RWPE1 (cell line): ENCODE measurements at regions not wholly inside any gene's neighbourhood (a gene's known extent, or its start where the extent isn't known, plus 50 kb on each side); places are given as distances from the start of the nearest gene placed in this dataset.

ENCODE experiments used
- CTCF ChIA-PET: fragments of 350-600 bp; sonication (Branson Sonifier 250); formaldehyde crosslinking; extraction: SDS; loops from one replicate; lab custom pipeline; 2021; lab: Yijun Ruan, JAX
- POLR2A ChIA-PET: fragments of 400-600 bp; formaldehyde crosslinking; extraction: SDS; loops from one replicate; lab custom pipeline; 2020; ENCODE audit warnings: antibody characterized with exemption; ENCODE audit not compliant: low non-redundant PET; lab: Yijun Ruan, JAX
- DNase-seq: peaks from one replicate; pipeline ENCODE4 v3.0.0; 2012; ENCODE audit warnings: low spot score
- H3K27ac ChIP-seq: fragments of 450-650 bp; 2 replicates; pipeline ENCODE4 v1.5.1; 2017
- TF ChIP-seq, protein P1 (sequence below): fragments of 450-650 bp; conservative IDR thresholded peaks from 2 replicates; pipeline ENCODE4 v1.5.1; 2017; ENCODE audit warnings: low read depth, mild to moderate bottlenecking

DNA sequence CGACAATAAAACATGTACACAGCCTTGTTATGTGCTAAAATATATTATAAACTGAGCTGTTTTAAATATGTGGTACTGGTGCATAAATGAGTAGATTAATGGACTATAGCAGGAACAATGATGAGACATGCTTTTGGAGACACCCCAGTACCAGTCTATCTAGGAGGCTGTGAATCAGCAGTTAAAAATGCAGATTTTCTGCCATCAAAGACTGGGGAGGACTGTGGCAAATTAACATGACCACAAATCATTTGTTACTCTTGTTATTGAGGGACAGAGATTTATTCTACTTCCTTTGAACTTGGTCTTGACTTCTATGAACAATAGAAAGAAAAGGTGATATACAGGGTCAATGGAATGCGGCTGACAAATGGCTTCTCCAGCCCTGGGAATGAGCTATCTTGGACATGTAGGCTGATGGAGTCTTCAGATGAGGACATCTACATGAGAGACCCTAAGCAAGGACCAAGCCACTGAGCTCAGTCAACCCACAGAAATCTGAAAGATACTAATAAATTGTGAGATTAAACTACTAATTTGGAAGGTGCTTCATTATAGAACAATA lies 551.7 kb upstream of the GJE1 start:
- H3K27ac ChIP-seq, result no peak overlapping the region
- TF ChIP-seq, protein P1, sequence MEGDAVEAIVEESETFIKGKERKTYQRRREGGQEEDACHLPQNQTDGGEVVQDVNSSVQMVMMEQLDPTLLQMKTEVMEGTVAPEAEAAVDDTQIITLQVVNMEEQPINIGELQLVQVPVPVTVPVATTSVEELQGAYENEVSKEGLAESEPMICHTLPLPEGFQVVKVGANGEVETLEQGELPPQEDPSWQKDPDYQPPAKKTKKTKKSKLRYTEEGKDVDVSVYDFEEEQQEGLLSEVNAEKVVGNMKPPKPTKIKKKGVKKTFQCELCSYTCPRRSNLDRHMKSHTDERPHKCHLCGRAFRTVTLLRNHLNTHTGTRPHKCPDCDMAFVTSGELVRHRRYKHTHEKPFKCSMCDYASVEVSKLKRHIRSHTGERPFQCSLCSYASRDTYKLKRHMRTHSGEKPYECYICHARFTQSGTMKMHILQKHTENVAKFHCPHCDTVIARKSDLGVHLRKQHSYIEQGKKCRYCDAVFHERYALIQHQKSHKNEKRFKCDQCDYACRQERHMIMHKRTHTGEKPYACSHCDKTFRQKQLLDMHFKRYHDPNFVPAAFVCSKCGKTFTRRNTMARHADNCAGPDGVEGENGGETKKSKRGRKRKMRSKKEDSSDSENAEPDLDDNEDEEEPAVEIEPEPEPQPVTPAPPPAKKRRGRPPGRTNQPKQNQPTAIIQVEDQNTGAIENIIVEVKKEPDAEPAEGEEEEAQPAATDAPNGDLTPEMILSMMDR, result no peak
- CTCF ChIA-PET, result interaction anchor here (0.6 to 1.3 kb wide), 2 partner anchors 14 to 701 kb away, joined by 4 to 5 read pairs; no protein-coding TSS in a partner anchor
- peak; percentile 17 for DNase-seq
- POLR2A ChIA-PET, result no interaction called here

DNA sequence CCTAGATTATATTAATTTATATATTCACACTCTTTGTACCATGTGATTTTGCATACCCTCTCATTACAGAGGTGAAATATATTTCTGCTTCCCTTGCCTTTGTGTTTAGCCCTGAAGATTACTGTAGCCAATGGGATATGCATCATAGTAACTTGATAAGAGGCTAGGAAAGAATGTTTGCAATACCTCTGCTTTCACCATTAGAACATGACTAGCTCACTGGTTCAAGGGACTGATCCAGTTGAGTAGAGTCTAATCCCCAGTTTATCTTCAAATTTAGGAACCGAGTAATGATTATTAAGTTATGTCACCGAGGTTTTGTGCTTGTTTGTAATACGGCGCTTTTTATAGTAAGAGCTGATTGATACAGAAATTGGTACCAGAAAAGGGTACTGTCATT lies 552.6 kb upstream of the GJE1 start:
- H3K27ac ChIP-seq, result no peak overlapping the region
- ChIA-PET POLR2A (no interaction called here), CTCF (no interaction called here)
- TF ChIP-seq, protein P1, result no peak
- DNase-seq, result no peak

DNA sequence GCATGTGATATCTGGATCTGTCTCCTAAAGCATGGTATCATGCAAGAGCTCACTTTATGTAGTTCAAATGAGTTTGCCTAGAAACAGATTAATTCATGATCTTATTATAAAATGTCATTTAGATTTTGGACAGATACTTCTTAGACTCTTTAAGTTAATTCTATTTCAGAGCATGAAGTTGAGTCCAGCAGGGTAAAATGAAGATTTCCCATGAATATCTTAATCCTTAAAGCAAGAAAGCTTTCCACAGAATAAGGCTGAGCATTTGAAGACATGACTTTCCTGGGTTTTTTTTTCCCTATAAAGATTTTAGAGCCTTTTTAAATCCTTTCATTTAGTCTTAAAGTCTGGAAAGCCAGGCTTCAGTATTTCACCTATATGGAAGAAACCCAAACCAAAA lies 556.0 kb upstream of the GJE1 start:
- ChIA-PET POLR2A (no interaction called here), CTCF (no interaction called here)
- no peak overlapping the region for H3K27ac ChIP-seq
- DNase-seq, result no peak
- TF ChIP-seq, protein P1, result no peak

DNA sequence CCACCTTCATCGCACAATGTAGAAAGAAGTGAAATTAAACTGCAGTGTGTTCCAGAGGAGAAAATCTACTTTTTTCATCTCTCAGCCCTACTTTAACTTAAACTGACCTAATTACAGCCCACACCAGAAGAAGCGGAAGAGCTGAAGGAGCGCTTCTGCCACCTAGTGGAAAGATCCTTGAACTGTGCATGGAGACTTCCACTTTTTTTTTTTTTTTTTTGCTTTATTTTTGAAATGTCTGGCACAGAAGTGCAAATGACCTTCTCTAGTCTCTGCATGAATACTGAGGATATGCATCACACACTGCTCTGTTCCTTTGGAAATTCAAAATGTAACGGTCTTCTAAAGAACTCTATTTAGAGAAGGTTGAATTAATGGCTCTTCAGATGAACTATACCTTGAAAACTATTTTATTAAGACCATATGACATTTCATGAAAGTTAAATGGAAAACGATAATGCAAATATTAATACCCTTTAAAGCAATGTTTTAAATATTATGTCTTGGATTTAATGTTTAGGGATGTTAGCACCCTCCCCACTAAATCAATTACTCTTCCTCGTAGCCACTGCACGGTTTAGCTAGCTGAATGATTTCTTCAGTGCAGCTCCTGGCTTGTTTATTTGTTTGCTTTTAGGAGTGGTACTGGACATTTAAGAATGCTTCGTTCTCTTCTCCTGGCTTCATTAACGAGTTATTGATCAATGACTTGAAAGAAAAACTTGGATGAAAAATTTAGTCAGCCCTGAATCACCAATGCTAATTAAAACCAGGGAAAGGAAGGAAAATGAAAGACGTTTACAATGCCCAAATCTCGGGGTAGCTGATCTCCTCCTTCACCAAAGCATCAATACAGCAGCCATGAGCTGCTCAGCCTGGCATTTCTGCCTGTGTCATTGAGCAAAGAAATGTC lies 569.6 kb upstream of the GJE1 start:
- DNase-seq, result peak; percentile 36

DNA sequence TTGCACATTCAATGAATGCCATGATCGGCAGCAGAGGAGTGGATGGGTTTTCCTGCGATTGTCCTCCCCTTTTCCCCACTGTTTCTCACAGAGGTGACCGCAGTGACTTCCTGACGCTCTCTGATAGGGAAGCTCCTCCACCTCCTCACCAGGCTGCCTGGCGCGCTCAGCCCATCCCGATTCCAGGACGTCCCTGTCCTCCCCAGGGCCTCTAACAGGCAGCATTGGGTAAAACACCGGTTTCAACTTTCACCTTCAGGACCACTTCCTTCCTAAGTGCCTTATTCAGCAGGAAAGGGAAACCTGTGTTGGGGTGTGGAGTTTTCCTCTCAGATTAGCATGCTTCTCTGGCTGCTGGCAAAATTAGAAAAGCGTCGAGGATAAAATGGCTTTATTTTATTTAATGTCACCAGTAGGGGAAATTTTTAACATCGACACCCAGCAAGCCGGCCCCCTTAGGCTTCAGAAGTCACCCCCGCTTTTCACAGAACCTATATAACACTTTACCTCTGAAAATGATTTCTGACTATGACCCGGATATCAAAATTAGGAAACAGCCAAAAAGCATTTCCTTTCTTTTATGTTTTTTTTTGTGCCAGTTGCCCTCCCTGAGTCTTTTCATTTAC lies 570.4 kb upstream of the GJE1 start:
- POLR2A ChIA-PET, result no interaction called here
- DNase-seq, result no peak
- TF ChIP-seq, protein P1, result no peak
- CTCF ChIA-PET, result interaction anchor here (0.5 to 0.7 kb wide), 6 partner anchors 10 to 1354 kb away, joined by 3 to 7 read pairs (median 4); no protein-coding TSS in a partner anchor
- no peak overlapping the region for H3K27ac ChIP-seq

More for the DNA sequence above, 569.6 kb upstream of the GJE1 start:
- POLR2A ChIA-PET, result no interaction called here
- TF ChIP-seq, protein P1, result peak; percentile 94
- H3K27ac ChIP-seq, result no peak overlapping the region
- CTCF ChIA-PET, result interaction anchor here (0.5 to 1.6 kb wide), 7 partner anchors 10 to 1354 kb away, joined by 3 to 7 read pairs (median 5); no protein-coding TSS in a partner anchor

DNA sequence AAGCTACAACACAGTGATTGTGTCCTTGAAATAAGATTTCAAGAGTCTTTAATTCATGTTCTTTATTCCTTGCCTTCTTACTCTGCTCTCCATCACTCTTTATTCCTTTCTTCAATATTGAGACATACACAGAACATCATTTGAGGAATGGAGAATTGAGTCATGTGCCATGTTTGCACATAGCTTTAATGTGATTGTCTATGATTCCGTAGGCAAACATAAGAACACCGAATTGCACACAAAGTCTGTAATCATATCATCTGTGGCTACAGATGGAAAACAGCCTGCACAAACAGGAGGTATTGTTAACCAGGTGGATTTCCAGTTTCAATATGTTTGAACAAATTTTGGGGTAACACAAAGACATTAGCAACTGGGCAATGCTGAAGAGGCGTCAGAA lies 571.6 kb upstream of the GJE1 start:
- no peak overlapping the region for H3K27ac ChIP-seq
- CTCF ChIA-PET, result interaction anchor here (0.6 kb wide), 2 partner anchors 484 to 889 kb away, joined by 3 read pairs; no protein-coding TSS in a partner anchor
- DNase-seq, result no peak
- POLR2A ChIA-PET, result no interaction called here
- TF ChIP-seq, protein P1, result no peak
